Caco-2 (cell line): ENCODE measurements at regions not wholly inside any gene's neighbourhood (a gene's known extent, or its start where the extent isn't known, plus 50 kb on each side); places are given as distances from the start of the nearest gene placed in this dataset.

Experiments
- BruUV-seq: library from RNA; stranded (reverse); fragments of 400-500 nt; replicated peaks from 2 replicates; lab custom pipeline; 2021; lab: Mats Ljungman, UMichigan
- CTCF ChIA-PET: fragments of 300-600 bp; sonication (Branson Sonifier 250); formaldehyde crosslinking; loops from one replicate; lab custom pipeline; 2022; ENCODE audit warnings: antibody characterized with exemption; lab: Charles Lee
- POLR2A ChIA-PET: fragments of 300-600 bp; sonication (Branson Sonifier 250); formaldehyde crosslinking; loops from one replicate; lab custom pipeline; 2022; ENCODE audit warnings: antibody characterized with exemption; lab: Charles Lee
- DNase-seq, 2 experiments: peaks; one replicate each; pipeline versions ENCODE4 v3.0.0 to v3.0.0-alpha.2; 2020 to 2022
- H3K27me3 ChIP-seq: replicated peaks from 2 replicates; pipeline ENCODE4 v1.6.0; 2011; ENCODE audit warnings: low read length; ENCODE audit not compliant: control insufficient read depth, insufficient read depth
- H3K36me3 ChIP-seq: 2 replicates; pipeline ENCODE4 v1.5.1; 2011; ENCODE audit warnings: low read length; ENCODE audit not compliant: control insufficient read depth, insufficient read depth
- H3K4me1 ChIP-seq: fragments of 250-450 bp; sonication (Bioruptor Pico); 2 replicates; pipeline ENCODE4 v1.5.1; 2020; ENCODE audit warnings: mild to moderate bottlenecking
- H3K4me3 ChIP-seq: 2 replicates; pipeline ENCODE4 v1.5.1; 2011; ENCODE audit warnings: low read depth, mild to moderate bottlenecking, control low read depth, low read length
- H3K9me3 ChIP-seq: fragments of 250-450 bp; sonication (Bioruptor Pico); 2 replicates; pipeline ENCODE4 v1.5.1; 2020; ENCODE audit warnings: mild to moderate bottlenecking, moderate library complexity
- H3K27ac Mint-ChIP-seq: one replicate; pipeline ENCODE4 v1.8.0; 2022; ENCODE audit warnings: mixed read lengths; ENCODE audit not compliant: unreplicated experiment
- H3K27me3 Mint-ChIP-seq: one replicate; pipeline ENCODE4 v1.8.0; 2022; ENCODE audit warnings: mixed read lengths; ENCODE audit not compliant: insufficient read depth, unreplicated experiment
- H3K36me3 Mint-ChIP-seq: one replicate; pipeline ENCODE4 v1.8.0; 2022; ENCODE audit warnings: mild to moderate bottlenecking, mixed read lengths; ENCODE audit not compliant: insufficient read depth, unreplicated experiment
- H3K4me1 Mint-ChIP-seq: one replicate; pipeline ENCODE4 v1.8.0; 2022; ENCODE audit warnings: low read depth, mixed read lengths; ENCODE audit not compliant: unreplicated experiment
- H3K4me3 Mint-ChIP-seq: one replicate; pipeline ENCODE4 v1.8.0; 2022; ENCODE audit warnings: mild to moderate bottlenecking, moderate library complexity, mixed read lengths; ENCODE audit not compliant: unreplicated experiment
- H3K9me3 Mint-ChIP-seq: one replicate; pipeline ENCODE4 v1.8.0; 2022; ENCODE audit warnings: mixed read lengths; ENCODE audit not compliant: unreplicated experiment
- CTCF ChIP-seq, 2 experiments: fragments of 200-600 bp in 1 of 2; IDR thresholded peaks; 1 replicate in 1 of 2; 2 replicates in 1 of 2; pipeline versions ENCODE4 v1.5.1 to v1.8.0; 2011 to 2022; ENCODE audit warnings: antibody characterized with exemption in 1 of 2, control low read depth in 1 of 2, inconsistent platforms in 1 of 2, low read depth in 1 of 2, low read length in 1 of 2, mild to moderate bottlenecking in 1 of 2, moderate library complexity in 1 of 2; ENCODE audit not compliant: insufficient read depth in 1 of 2, severe bottlenecking in 1 of 2, unreplicated experiment in 1 of 2
- intact Hi-C: fragments of 100-400 bp; cut with micrococcal nuclease; formaldehyde crosslinking; loops from one replicate; pipeline ENCODE4 v1.10.0; 2022; ENCODE audit not compliant: unreplicated experiment

GRCh38 chr13:103969520-103970050, 903.4 kb upstream of the SLC10A2 start:
- no peaks in the 10 kb centered on the region for H3K4me1 Mint-ChIP-seq
- no peaks in the 10 kb centered on the region for H3K27me3 ChIP-seq
- ChIA-PET CTCF (no interaction called here), POLR2A (no interaction called here)
- intact Hi-C loops: no loop called here
- H3K27me3 Mint-ChIP-seq: peaks cover 6% of the 10 kb centered on the region
- no peaks in the 10 kb centered on the region for H3K4me1 ChIP-seq
- TF ChIP-seq CTCF (IDR thresholded peaks at IDR 0.05; ENCODE audit: insufficient read depth in 1 of 2, low read depth in 1 of 2, low read length in 1 of 2, severe bottlenecking in 1 of 2, unreplicated experiment in 1 of 2): no peak
- H3K9me3 ChIP-seq: no peaks in the 10 kb centered on the region
- no peaks in the 10 kb centered on the region for H3K36me3 Mint-ChIP-seq
- no peak overlapping the region for H3K4me3 ChIP-seq
- no peaks in the 10 kb centered on the region for H3K36me3 ChIP-seq
- H3K27ac Mint-ChIP-seq: no peak overlapping the region
- no TSS peak for BruUV-seq
- H3K4me3 Mint-ChIP-seq: no peak overlapping the region
- DNase-seq: no peak
- no peaks in the 10 kb centered on the region for H3K9me3 Mint-ChIP-seq

- ChIA-PET CTCF (no interaction called here), POLR2A (no interaction called here)
- no peak for DNase-seq
- no peaks in the 10 kb centered on the region for H3K9me3 Mint-ChIP-seq
- no peaks in the 10 kb centered on the region for H3K4me1 ChIP-seq
- H3K36me3 ChIP-seq: no peaks in the 10 kb centered on the region
- TF ChIP-seq CTCF (IDR thresholded peaks at IDR 0.05; ENCODE audit: insufficient read depth in 1 of 2, low read depth in 1 of 2, low read length in 1 of 2, severe bottlenecking in 1 of 2, unreplicated experiment in 1 of 2): no peak
- intact Hi-C loops: no loop called here
- no peak overlapping the region for H3K4me3 Mint-ChIP-seq
- no peaks in the 10 kb centered on the region for H3K4me1 Mint-ChIP-seq
- BruUV-seq: no TSS peak
- no peak overlapping the region for H3K4me3 ChIP-seq
- no peaks in the 10 kb centered on the region for H3K27me3 ChIP-seq
- no peaks in the 10 kb centered on the region for H3K9me3 ChIP-seq
- no peak overlapping the region for H3K27ac Mint-ChIP-seq
- H3K36me3 Mint-ChIP-seq: no peaks in the 10 kb centered on the region
- H3K27me3 Mint-ChIP-seq: peaks cover 6% of the 10 kb centered on the region
Measured at GRCh38 chr13:103965506-103966243, 899.5 kb upstream of the SLC10A2 start.

- no peaks in the 10 kb centered on the region for H3K9me3 Mint-ChIP-seq
- no peak overlapping the region for H3K4me3 Mint-ChIP-seq
- H3K27me3 ChIP-seq: no peaks in the 10 kb centered on the region
- no peaks in the 10 kb centered on the region for H3K36me3 ChIP-seq
- intact Hi-C loops: no loop called here
- H3K27me3 Mint-ChIP-seq: peaks cover 6% of the 10 kb centered on the region
- TF ChIP-seq CTCF (IDR thresholded peaks at IDR 0.05; ENCODE audit: insufficient read depth in 1 of 2, low read depth in 1 of 2, low read length in 1 of 2, severe bottlenecking in 1 of 2, unreplicated experiment in 1 of 2): no peak
- ChIA-PET POLR2A (no interaction called here), CTCF (no interaction called here)
- BruUV-seq: no TSS peak
- H3K4me1 ChIP-seq: no peaks in the 10 kb centered on the region
- no peak overlapping the region for H3K27ac Mint-ChIP-seq
- H3K9me3 ChIP-seq: no peaks in the 10 kb centered on the region
- no peaks in the 10 kb centered on the region for H3K36me3 Mint-ChIP-seq
- DNase-seq: no peak
- no peaks in the 10 kb centered on the region for H3K4me1 Mint-ChIP-seq
- H3K4me3 ChIP-seq: no peak overlapping the region
Measured at GRCh38 chr13:103961784-103962183, 895.6 kb upstream of the SLC10A2 start.
